ENCODE measurements at regions not wholly inside any gene's neighbourhood (a gene's known extent, or its start where the extent isn't known, plus 50 kb on each side); places are given as distances from the start of the nearest gene placed in this dataset.

GRCh38 chr10:69716711-69717560 lies 84.8 kb upstream of the COL13A1 start:
- peaks cover 0 to 9% (median 0%) of the 10 kb centered on the region in 3 donors for H3K9me3 ChIP-seq
- no peak overlapping the region for H3K27ac ChIP-seq
- TF ChIP-seq EP300 (IDR thresholded peaks at IDR 0.05) (no peak), CTCF (IDR thresholded peaks at IDR 0.05) (peak in 2 of 4 experiments; percentile 48 to 62)
- no peaks in the 10 kb centered on the region for H3K4me1 ChIP-seq
- WGBS, 2 donors (ENCODE audit: low coverage in 1 of 2) = 51 to 66% methylated on average over 3 to 11 of the region's 19 CpGs
- H3K36me3 ChIP-seq = no peaks in the 10 kb centered on the region
- no peak for ATAC-seq
- H3K27me3 ChIP-seq = peaks cover 35% of the 10 kb centered on the region
- H3K4me3 ChIP-seq = no peak overlapping the region

GRCh38 chr10:69718951-69719350 lies 82.8 kb upstream of the COL13A1 start:
- Histone ChIP-seq H3K9me3 (peaks cover 0 to 9% (median 0%) of the 10 kb centered on the region in 3 donors), H3K4me3 (no peak overlapping the region), H3K4me1 (no peaks in the 10 kb centered on the region), H3K27ac (no peak overlapping the region), H3K27me3 (peaks cover 29% of the 10 kb centered on the region), H3K36me3 (no peaks in the 10 kb centered on the region)
- no peak for ATAC-seq
- WGBS, 2 donors (ENCODE audit: low coverage in 1 of 2) = 78 to 79% methylated on average over 3 to 4 of the region's 4 CpGs
- TF ChIP-seq CTCF (IDR thresholded peaks at IDR 0.05) (no peak), EP300 (IDR thresholded peaks at IDR 0.05) (no peak), POLR2A (IDR thresholded peaks at IDR 0.05) (no peak)

- Histone ChIP-seq H3K27ac (no peak overlapping the region), H3K36me3 (no peaks in the 10 kb centered on the region), H3K27me3 (peaks cover 30% of the 10 kb centered on the region), H3K4me1 (no peaks in the 10 kb centered on the region), H3K4me3 (no peak overlapping the region), H3K9me3 (peaks cover 0 to 9% (median 0%) of the 10 kb centered on the region in 3 donors)
- ATAC-seq = no peak
- TF ChIP-seq EP300 (IDR thresholded peaks at IDR 0.05) (no peak), POLR2A (IDR thresholded peaks at IDR 0.05) (no peak), POLR2AphosphoS5 (IDR thresholded peaks at IDR 0.05) (no peak), CTCF (IDR thresholded peaks at IDR 0.05) (no peak)
- WGBS, 2 donors (ENCODE audit: low coverage in 1 of 2) = 49% methylated on average over 5 to 7 of the region's 10 CpGs
Observed at GRCh38 chr10:69721690-69722310, 79.9 kb upstream of the COL13A1 start.

DNA sequence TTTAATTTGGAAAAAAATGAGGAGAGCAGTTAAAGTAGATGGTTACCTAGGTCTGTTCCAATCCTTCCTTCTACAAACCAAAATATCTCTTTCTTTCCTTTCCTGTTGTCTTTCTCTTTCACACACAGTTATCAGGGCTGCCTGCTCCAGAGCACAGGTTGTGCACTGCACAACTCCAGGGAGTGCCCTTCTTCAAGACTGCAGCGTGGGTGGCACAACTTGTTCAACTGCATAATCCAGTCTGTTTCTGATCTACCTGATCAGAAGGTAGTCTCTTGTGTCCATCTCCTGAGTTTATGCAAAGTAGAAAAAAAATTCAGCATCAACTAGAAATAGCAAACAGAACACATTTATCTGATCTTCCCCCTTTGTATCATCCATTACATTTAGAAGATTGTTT lies 78.1 kb upstream of the COL13A1 start:
- ATAC-seq = no peak
- H3K27me3 ChIP-seq = peaks cover 30% of the 10 kb centered on the region
- TF ChIP-seq CTCF (IDR thresholded peaks at IDR 0.05) = no peak
- TF ChIP-seq EP300 (IDR thresholded peaks at IDR 0.05) = no peak
- no peak for TF ChIP-seq POLR2AphosphoS5 (IDR thresholded peaks at IDR 0.05)
- TF ChIP-seq POLR2A (IDR thresholded peaks at IDR 0.05) = no peak
- no peaks in the 10 kb centered on the region for H3K36me3 ChIP-seq
- WGBS, 2 donors (ENCODE audit: low coverage in 1 of 2) = 67 to 89% methylated on average over 1 of the region's 1 CpG
- H3K9me3 ChIP-seq = peaks cover 0 to 9% (median 0%) of the 10 kb centered on the region in 3 donors
- no peaks in the 10 kb centered on the region for H3K4me1 ChIP-seq
- H3K27ac ChIP-seq = no peak overlapping the region
- no peak overlapping the region for H3K4me3 ChIP-seq

- H3K9me3 ChIP-seq = no peaks in the 10 kb centered on the region
- no peaks in the 10 kb centered on the region for H3K36me3 ChIP-seq
- H3K4me1 ChIP-seq = peaks cover 0 to 20% (median 3%) of the 10 kb centered on the region in 3 donors
- peaks cover 20% of the 10 kb centered on the region for H3K27me3 ChIP-seq
- TF ChIP-seq CTCF (IDR thresholded peaks at IDR 0.05) (no peak), EP300 (IDR thresholded peaks at IDR 0.05) (no peak), POLR2A (IDR thresholded peaks at IDR 0.05) (no peak), POLR2AphosphoS5 (IDR thresholded peaks at IDR 0.05) (no peak)
- ATAC-seq = no peak
- H3K4me3 ChIP-seq = no peak overlapping the region
- no peak overlapping the region for H3K27ac ChIP-seq
- 100% methylated on average over 1 to 2 of the region's 2 CpGs for WGBS, 2 donors (ENCODE audit: low coverage in 1 of 2)
Observed at GRCh38 chr10:69726850-69727249, 74.9 kb upstream of the COL13A1 start.
